ENCODE measurements at regions not wholly inside any gene's neighbourhood (a gene's known extent, or its start where the extent isn't known, plus 50 kb on each side); places are given as distances from the start of the nearest gene placed in this dataset.
"Not testable (repeated sequence)": the region's sequence is repeated elsewhere in the genome, so short reads cannot be mapped to it uniquely, and the experiment has no call there.

DNA sequence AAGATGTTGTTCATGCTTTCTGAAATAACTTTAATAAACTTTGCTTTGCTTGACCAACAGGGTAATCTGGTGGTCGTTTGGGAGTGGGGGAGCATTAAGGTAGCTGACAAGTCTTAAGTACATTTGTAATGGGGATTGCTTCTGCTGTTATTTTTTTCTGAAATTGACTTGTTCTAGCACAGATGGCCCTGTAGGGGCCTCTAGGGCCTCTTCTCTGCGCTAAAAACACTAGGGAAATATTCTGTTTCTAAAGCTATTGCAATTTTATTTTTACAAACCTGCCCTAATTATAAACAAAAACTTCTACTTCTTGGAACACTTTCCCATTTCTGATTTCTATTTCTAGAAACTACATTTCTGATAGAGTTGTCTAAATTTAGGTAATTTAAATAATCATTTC lies 191.3 kb upstream of the KCNJ3 start:
- no peak for DNase-seq

DNA sequence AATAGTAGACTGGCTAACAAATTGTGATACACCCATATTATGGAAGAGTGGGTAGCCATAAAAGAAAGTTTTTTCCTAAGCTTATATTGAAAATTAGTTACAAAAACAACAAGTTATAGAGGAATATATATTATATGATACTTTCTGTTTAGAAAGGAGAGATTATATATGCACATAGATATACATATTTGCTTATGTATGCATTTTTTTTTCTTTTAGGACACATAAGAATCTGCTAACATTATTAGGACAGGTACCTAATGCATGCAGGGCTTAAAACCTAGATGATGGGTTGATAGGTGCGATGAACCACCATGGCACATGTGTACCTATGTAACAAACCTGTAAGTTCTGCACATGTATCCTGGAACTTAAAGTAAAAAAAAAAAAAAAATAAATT lies 179.6 kb upstream of the KCNJ3 start:
- DNase-seq, result no peak

DNA sequence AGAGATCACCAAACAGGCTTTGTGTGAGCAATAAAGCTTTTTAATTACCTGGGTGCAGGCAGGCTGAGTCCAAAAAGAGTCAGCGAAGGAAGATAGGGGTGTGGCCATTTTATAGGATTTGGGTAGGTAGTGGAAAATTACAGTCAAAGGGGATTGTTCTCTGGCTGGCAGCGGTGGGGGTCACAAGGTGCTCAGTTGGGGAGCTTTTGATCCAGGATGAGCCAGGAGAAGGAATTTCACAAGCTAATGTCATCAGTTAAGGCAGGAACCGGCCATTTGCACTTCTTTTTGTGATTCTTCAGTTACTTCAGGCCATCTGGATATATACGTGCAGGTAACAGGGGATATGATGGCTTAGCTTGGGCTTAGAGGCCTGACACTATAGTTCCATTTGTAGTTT lies 177.5 kb upstream of the KCNJ3 start:
- not testable (repeated sequence) for DNase-seq

DNA sequence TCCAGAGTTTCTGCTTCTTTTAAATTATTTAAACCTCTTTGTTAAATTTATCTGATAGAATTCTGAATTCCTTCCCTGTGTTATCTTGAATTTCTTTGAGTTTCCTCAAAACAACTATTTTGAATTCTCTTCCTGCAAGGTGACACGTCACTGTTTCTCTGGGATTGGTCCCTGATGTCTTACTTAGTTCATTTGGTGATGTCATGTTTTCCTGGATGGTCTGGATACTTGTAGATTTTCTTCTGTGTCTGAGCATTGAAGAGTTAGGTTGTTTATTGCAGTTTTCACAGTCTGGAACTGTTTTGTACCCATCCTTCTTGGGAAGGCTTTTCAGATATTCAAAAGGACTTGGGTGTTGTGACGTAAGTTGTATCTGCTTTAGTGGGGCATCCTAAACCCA lies 172.3 kb upstream of the KCNJ3 start:
- DNase-seq, result no peak

DNA sequence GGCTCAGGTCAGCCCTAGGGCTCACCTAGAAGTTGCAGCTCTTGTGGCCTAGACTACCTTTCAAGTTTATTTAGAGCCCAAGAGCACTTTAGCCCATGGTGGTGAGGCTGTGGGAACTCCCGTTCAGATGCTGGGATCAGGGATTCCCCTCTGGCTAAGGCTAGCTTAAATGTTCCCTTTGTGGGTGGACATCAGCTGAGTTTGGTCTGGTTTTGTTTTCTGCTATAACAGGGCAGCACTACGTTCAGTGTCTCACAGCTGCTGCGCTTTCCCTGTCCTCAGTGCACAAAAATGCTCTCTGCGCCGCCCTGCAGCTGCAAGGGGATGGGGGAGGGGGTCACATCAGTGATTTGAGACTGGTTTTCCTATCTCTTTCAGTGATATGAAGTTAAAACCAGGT lies 170.5 kb upstream of the KCNJ3 start:
- no peak for DNase-seq

DNA sequence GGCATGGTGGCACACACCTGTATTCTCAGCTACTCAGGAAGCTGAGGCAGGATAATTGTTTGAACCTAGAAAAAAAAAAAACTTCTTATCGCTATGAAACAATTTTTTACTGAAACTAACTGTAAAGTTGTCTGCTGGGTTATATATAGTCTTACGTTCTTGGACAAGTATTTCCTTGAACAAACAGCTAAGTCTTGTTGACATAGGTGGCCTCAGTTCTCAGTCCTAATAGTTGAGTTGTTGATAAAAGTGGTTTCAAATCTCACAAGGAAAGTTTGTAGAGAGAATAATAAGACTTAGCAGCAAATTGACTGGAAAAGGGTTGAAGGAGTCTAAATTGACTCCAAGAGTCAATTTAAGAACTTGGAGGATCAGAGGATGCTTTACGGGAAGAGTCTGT lies 166.5 kb upstream of the KCNJ3 start:
- no peak for DNase-seq

DNA sequence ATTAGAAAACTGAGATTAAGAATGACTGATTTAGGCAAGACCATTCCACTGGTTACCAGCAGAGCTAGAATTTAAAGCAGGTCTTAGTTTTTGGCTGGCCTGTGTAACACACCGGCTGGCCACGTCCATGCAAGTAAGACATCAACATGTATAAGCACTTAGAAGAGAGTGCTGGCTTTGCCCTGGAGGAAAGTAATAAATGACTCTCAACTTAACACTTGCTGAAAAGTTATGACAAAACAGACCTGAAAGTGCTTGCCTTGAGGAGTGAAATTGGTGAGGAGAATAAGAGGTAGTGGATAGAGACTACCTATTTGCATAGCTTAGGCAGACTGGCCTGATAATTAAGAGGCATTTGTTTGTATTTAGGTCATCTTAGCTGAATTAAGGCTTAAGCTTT lies 165.7 kb upstream of the KCNJ3 start:
- no peak for DNase-seq

DNA sequence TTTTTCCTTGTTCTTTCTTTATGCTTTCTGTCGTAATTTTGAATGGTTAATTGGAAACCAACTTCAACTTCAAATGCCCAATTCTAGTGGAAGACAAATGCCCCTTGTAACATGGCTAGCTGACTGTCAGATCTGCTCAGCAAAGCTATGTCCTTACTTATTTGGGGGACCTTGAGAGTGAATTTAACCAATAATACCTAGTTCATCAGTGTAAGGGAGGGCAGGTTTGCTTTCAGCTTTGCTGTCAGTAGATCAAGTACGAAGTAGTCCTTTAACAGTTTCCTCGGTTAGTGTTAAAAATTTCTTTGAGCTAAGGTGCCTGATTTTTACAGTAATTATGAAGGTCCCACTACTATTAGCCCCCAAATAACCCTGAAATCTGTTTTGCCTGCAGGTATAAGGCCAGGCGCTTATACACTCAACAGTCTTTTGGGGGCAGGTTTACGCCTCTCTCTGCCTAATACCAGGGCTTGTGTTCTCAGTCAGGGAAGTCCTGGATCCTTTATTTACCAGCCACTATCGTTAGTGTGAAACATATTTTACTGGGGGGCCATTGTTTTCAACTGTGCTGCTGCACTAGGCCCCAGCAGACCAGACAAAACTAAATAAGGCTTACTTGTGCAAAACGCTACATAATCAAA lies 165.1 kb upstream of the KCNJ3 start:
- DNase-seq, result no peak

DNA sequence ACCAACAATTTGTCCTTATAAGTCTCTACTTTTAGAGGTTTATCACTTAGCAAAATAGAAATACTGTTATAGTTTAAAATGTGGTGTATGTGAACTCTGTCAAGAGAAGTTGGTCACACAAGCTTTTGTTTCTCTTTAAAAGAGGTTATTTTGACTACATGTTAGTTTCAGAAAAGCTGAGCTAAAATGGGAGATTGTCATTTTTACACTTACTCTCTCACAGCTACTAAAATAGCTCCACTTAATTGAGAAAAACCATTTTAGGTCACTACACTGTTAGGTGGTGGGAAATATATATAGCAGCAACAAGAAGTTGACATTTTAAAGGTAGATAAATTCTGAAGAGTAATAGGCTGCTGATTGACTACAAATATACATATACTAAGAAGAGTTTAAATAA lies 161.5 kb upstream of the KCNJ3 start:
- DNase-seq, result no peak

DNA sequence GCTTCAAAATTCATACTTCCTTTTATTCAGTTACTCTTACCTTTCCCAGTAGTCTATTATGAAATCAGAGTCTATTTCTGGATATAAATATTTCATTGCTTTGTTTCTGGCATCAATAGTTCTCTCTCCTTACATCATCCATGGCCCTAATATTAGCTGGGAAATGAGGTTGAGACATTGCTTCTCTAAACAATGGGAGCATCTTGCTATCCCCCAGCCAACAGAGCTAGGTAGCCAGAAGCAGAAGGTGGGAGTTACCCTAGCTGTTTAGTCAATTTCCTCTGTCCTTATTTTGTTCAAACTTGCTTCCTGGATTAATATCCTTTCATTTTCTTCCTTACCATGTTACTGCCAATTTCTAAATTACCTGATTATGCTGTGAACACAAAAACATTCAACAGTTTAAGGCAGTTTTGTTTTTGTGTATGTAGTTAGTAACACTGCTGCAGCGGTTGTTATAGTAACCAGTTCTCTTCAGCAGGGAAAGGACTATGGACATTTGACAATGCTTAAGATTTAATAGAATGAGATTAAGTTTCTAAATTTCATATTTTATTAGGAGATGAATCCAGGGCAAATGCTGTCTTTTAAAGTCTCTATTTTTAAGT lies 160.5 kb upstream of the KCNJ3 start:
- DNase-seq, result no peak

DNA sequence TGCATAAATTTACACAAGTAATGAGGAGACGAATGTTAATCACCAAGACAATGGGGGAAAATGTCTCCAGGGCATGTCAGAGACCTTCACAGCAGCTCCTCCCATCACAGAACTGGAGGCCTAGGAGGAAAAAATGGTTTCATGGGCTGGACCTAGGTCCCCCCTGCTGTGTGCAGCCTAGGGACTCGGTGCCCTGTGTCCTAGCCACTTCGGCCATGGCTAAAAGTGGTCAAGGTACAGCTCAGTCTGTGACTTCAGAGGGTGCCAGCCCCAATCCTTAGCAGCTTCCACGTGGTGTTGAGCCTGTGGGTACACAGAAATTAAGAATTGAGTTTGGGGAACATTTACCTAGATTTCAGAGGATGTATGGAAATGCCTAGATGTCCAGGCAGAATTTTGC lies 152.2 kb upstream of the KCNJ3 start:
- DNase-seq, result no peak

DNA sequence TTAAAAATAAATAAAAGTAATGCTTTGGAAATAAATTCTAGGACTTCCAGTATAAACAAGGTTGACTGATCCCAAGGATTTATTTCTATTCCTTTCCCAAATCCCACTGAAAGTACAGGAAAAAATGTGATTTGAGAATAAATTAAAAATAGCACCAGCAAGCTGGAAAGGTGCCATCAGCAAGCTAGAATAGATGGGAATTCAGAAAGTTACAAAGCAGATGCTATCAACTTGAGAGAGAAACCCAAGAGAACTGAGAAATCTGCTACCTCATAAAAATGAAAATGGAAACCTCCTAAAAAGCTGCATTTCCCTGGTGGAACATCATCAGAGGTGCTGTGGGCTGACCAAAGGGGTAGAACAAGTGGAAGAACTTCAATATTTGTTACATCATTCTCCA lies 148.6 kb upstream of the KCNJ3 start:
- DNase-seq, result no peak

DNA sequence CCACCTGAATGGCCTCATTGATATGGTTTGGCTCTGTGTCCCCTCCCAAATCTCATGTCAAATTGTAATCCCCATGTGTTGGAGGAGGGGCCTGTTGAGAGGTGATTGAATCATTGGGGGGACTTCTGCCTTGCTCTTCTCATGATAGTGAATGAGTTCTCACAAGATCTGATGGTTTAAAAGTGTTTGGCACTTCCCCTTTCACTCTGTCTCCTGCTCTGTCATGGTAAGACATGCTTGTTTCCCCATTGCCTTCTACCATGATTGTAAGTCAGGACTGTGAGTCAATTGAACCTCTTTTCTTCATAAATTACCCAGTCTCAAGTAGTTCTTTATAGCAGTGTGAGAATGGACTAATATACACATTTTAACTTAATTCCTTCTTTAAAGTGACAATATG lies 146.8 kb upstream of the KCNJ3 start:
- no peak for DNase-seq

DNA sequence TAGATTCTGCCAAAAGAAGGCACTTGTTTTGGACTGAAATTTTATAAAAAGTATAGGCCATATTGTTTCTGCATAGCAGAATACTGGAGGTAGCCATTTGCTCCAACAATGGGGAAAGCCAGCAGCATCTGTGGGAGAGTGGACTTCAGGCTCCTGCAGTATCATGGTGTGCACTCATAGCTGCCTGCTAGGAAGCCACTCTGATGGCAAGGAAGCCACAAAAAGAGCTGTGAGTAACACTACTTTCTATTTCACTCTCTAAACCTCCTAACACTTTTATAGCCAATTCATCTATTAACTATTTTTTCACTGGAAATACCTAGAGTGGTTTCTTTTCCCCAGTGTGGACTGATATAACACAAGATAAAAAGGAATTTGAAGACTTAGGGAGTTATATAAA lies 144.4 kb upstream of the KCNJ3 start:
- DNase-seq, result no peak

DNA sequence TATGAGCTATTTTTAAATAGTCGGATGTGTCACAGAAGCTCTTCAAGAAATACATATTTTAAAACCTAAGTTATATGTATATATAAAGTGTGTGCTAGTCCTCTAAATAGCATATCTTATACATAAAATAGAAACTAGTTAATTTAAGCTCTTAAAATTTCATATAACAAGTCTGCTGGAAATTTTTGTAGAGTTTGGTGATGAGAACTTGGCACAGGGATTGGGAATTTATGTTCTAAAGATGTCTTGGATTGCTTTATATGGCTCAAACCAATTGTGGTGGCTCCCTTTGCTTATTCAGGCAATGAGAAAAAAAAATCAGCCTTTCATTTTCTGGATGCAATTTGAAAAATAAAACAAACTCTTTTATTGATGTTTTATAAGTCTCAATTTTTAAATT lies 142.8 kb upstream of the KCNJ3 start:
- no peak for DNase-seq

DNA sequence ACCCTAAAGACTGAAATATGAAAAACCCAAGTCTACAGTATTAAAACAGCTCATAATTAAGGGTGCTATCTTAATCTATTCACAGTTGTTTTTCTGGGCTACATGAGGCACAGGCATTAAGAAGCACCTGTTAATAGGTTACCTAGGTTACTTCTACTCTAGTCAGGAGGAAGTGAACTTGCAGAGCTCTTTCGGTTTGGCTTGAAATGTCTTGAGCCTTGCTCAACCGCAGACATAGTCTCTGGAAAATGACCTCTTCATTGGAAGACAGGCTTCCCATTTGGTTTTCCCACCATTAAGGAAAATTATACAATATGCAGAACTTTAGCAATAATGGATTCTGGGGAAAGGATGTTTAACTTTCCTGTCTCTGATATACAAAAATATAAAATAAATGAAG lies 142.3 kb upstream of the KCNJ3 start:
- DNase-seq, result no peak

DNA sequence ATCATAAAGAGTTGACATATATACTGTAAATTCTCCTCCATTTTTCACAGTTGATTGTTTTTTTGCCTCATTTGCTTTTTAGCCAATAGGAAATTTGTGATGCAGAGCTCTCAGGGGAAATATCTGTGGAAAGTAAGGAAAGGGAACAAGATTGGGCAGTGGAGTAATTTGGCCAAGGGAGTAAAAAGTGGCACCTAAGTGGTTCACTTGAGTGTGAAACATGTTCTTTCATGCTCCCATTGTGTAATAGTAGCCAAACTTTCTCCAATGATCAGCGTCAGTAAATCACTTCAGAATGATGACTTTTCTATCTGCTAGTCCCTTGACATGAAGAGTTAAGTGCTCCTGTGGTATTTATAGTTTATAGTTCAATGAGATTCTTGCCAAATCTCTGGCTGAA lies 141.9 kb upstream of the KCNJ3 start:
- DNase-seq, result no peak

DNA sequence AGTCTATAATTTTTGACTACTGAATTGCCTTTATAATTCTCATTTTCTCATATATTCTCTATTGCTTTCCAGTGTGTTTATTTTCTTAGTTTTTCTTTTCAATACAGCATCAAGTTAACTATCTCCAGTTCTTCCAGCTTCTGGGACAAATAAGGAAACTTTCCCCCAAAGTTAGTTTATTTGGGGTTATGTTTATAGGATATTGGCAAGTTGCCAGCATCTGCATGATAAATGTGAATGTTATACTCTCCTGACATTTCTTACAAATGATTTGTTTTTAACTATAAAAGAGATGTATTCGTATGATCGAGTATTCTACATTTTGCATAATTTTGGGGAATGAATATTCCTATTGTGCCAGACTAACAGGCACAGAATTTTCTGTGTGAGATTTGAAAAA lies 140.6 kb upstream of the KCNJ3 start:
- DNase-seq, result peak; percentile 4

DNA sequence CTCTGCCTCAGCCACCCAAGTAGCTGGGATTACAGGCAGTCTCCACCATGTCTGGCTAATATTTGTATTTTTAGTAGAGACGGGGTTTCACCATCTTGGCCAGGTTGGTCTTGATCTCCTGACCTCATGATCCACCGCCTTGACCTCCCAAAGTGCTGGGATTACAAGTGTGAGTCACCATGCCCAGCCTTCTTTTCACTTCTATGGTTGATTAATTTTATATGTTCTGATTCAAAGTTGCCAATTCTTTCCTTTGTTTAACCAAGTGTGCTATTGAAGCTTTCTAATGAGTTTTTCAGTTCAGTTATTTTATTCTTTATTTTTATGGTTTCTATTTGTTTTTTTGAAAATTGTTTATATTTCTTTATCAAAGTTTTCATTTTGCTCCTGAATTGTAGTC lies 133.1 kb upstream of the KCNJ3 start:
- no peak for DNase-seq

DNA sequence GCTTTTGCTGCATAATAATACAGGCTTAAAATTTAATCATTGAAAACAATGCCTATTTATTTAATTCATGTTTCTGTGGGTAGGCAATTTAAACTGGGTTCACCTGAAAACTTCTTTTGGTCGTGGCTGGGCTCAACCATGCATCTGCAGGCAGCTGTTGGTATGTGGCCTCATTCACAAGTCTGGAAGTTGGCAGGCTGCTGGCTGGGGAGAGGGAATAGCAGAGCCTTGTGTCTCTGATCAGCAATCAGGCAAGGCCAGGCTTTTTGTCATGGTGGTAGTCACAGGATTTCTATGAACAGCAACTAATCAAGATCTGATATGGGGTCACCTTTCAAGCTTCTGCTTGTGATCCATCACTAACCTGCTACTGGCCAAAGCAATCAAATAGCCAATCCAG lies 130.1 kb upstream of the KCNJ3 start:
- no peak for DNase-seq

DNA sequence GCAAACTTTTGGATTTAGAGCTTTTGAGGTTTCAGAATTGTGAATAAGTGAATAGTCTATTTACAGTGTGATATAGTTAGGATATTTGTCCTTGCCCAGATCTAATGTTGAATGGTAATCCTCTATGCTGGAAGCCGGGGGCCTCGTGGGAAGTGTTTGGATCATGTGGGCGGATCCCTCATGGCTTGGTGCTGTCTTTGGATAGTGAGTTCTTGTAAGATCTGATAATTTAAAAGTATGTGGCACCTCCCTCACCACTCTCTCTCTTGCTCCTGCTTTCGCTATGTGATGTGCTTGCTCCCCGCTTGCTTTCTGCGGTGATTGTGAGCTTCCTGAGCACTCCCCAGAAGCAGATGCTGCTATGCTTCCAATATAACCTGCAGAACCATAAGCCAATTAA lies 128.0 kb upstream of the KCNJ3 start:
- DNase-seq, result no peak

DNA sequence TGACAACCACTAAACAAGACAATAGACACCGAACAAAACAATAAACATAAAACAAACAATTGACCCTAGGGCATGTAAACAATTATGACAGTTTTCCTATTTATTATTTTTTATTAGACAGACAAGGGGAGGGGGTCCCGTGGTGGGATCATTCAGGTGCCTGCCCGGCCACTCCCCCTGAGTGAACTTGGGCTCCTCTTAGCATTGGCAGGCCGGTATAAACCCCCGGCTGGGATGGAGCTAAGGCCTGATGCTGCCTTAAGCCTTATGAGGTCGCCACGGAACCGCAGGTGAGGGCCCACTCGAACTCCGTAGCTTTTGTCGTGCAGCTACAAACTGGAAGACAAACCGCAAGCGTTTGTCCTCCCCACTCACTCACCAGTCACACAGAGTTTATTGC lies 121.8 kb upstream of the KCNJ3 start:
- not testable (repeated sequence) for DNase-seq

DNA sequence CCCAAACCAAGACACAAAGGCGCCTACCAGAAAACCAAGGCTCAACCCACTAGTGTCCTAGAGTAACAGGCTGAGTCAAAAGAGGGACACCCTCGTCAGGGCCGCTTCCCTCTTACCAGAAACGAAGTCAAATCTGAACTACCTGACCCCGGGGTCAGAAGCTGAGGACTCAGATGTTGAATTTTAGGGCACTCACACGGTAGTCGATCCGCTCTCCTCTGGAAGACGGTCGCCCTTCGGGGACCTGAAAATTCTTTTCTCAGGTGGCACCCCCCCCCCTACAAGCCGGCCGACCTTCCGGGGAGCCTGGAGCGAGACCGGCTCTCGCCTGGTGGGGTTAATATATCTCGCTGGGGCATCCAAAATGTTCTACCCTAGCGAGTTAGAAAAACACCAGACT lies 121.1 kb upstream of the KCNJ3 start:
- DNase-seq, result no peak

DNA sequence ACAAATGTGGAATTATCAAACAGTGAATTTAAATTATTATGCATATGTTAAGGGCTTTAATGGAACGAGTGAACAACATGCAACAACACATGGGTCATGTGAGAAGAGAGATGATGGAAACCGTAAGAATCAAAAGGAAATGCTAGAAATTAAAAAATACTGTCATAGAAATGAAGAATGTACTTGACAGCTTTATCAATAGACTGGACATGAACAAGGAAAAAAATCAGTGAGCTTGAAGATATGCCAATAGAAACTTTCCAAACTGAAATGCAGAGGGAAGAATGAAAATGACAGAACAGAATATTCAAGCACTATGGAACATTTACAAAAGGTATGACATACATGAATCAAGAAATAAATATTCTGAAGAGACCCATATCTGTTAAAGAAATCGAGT lies 117.7 kb upstream of the KCNJ3 start:
- DNase-seq, result no peak

DNA sequence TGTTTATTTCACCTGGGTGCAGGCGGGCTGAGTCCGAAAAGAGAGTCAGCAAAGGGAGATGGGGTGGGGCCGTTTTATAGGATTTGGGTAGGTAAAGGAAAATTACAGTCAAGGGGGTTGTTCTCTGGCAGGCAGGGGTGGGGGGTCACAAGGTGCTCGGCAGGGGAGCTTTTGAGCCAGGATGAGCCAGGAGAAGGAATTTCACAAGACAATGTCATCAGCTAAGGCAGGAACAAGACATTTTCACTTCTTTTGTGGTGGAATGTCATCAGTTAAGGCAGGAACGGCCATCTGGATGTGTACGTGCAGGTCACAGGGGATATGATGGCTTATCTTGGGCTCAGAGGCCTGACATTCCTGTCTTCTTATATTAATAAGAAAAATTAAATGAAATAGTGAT lies 115.8 kb upstream of the KCNJ3 start:
- not testable (repeated sequence) for DNase-seq

DNA sequence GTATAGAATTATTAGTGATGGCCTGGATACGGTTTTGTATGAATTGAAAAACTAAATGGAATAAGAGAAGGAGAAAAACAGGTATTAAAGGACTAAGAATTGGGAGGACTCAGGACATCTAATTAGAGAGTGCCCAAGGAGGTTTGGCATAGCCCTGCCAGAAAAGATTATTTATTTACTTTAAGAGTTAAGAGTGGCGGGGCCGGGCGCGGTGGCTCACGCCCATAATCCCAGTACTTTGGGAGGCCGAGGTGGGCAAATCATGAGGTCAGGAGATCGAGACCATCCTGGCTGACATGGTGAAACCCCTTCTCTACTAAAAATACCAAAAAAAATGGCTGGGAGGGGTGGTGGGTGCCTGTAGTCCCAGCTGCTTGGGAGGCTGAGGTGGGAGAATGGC lies 115.2 kb upstream of the KCNJ3 start:
- not testable (repeated sequence) for DNase-seq
